ENCODE measurements at regions not wholly inside any gene's neighbourhood (a gene's known extent, or its start where the extent isn't known, plus 50 kb on each side); places are given as distances from the start of the nearest gene placed in this dataset.

GRCh38 chr2:83015035-83015715 lies 1443.9 kb downstream of the SUCLG1 start:
- DNase-seq (ENCODE audit: low spot score): no peak
- TF ChIP-seq CTCF (IDR thresholded peaks at IDR 0.05; ENCODE audit: extremely low read depth, missing control alignments): no peak

DNA sequence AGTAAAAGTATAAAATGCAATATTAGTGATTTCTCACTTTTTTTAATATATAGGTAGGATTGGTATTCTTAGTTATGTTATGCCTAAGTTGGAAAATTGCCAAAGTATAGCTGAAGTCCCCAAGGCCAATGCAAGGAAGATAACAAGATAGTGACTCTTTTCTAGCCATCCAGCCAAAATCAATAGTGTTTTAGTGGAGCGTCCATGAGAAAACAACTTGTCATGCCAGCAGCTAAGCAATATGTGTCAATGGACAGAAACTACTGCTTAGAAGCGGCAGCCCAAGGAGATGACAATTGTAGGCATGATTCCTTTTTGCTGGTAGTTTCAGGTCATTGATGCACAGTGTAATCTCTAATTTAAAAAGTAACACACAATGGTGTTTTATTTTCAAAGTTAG lies 1444.6 kb downstream of the SUCLG1 start:
- no peak for TF ChIP-seq CTCF (IDR thresholded peaks at IDR 0.05; ENCODE audit: extremely low read depth, missing control alignments)
- DNase-seq (ENCODE audit: low spot score): no peak

GRCh38 chr2:83006961-83007360 lies 1452.1 kb downstream of the SUCLG1 start:
- DNase-seq (ENCODE audit: low spot score): no peak
- TF ChIP-seq CTCF (IDR thresholded peaks at IDR 0.05; ENCODE audit: extremely low read depth, missing control alignments): no peak

DNA sequence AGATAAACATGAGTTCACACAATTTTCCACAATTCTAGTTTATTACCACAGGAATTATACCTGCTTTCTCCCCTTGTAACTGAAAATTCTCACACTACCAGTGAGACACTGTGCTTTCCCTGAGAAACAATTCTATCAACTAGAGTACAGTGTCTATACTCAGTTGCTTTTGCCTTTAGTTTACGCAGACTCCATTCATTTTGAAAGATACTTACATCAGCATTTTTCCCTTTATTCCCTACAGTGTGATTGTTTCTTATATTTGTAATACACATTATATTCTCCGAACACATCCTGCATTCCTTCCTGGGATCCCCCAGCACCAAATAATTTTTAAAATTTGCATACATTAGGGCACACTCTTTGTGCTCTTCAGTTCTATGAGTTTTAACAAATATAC lies 1455.5 kb downstream of the SUCLG1 start:
- no peak for TF ChIP-seq CTCF (IDR thresholded peaks at IDR 0.05; ENCODE audit: extremely low read depth, missing control alignments)
- DNase-seq (ENCODE audit: low spot score): no peak

- no peak for DNase-seq (ENCODE audit: low spot score)
- TF ChIP-seq CTCF (IDR thresholded peaks at IDR 0.05; ENCODE audit: extremely low read depth, missing control alignments): no peak
Measured at GRCh38 chr2:83002706-83003105, 1456.4 kb downstream of the SUCLG1 start.

DNA sequence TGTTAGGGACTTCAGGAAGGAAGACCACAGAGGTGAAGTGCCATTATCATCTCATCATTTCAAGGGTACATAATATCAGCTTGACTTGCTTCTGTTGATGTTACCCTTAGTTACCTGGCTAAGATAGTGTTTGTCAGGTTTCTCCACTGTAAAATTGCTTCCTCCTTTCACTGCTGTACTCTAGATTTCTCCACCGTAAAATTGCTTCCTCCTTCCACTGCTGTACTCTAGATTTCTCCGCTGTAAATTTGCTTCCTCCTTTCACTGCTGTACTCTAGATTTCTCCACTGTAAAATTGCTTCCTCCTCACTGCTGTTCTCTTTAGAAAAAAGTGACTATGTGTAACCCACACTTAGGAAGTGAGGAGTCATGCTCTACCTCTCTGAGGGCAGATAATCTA lies 1460.3 kb downstream of the SUCLG1 start:
- DNase-seq (ENCODE audit: low spot score): no peak
- no peak for TF ChIP-seq CTCF (IDR thresholded peaks at IDR 0.05; ENCODE audit: extremely low read depth, missing control alignments)

DNA sequence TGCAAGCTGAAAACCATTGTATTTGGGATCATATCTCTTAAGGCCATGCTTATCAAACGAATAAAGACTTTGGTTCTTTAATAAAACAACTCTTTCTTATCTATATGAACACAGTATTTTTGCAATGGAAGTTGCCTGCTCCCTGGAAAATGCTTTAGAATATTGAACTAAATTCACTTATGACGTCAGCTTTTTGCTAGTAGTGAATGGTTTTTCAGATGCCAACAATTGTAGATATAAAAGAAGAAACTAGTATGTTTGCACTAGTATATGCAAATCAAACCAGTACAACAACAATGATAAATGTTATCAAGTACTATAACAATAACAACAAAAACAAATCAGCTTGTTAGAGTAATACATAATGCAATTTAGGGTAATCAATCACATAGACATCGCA lies 1462.9 kb downstream of the SUCLG1 start:
- no peak for DNase-seq (ENCODE audit: low spot score)
- no peak for TF ChIP-seq CTCF (IDR thresholded peaks at IDR 0.05; ENCODE audit: extremely low read depth, missing control alignments)

Measured in GM20000 (cell line).